GM23248 (cell line): ENCODE measurements at regions not wholly inside any gene's neighbourhood (a gene's known extent, or its start where the extent isn't known, plus 50 kb on each side); places are given as distances from the start of the nearest gene placed in this dataset.
"Not testable (repeated sequence)": the region's sequence is repeated elsewhere in the genome, so short reads cannot be mapped to it uniquely, and the experiment has no call there.

Experiments
- DNase-seq: peaks from one replicate; pipeline ENCODE4 v3.0.0-alpha.2; 2015
- H2AFZ ChIP-seq: fragments of 200-600 bp; sonication (generic); 2 replicates; pipeline ENCODE4 v1.6.1; 2016; ENCODE audit warnings: antibody characterized with exemption
- H3F3A ChIP-seq: fragments of 200-600 bp; sonication (generic); 2 replicates; pipeline ENCODE4 v1.6.1; 2016; ENCODE audit warnings: mild to moderate bottlenecking, antibody characterized with exemption, mixed run types; ENCODE audit not compliant: insufficient read depth
- H3K27ac ChIP-seq: fragments of 200-600 bp; sonication (generic); 2 replicates; pipeline ENCODE4 v1.5.1; 2016; ENCODE audit warnings: mild to moderate bottlenecking
- H3K27me3 ChIP-seq: fragments of 200-600 bp; sonication (generic); replicated peaks from 2 replicates; pipeline ENCODE4 v1.6.1; 2016; ENCODE audit warnings: mild to moderate bottlenecking; ENCODE audit not compliant: insufficient read depth
- H3K36me3 ChIP-seq: fragments of 200-600 bp; sonication (generic); 2 replicates; pipeline ENCODE4 v1.6.1; 2016; ENCODE audit warnings: low read depth, mild to moderate bottlenecking
- H3K4me1 ChIP-seq: fragments of 200-600 bp; sonication (generic); 2 replicates; pipeline ENCODE4 v1.6.1; 2016; ENCODE audit warnings: mild to moderate bottlenecking; ENCODE audit not compliant: insufficient read depth
- H3K4me2 ChIP-seq: fragments of 200-600 bp; sonication (generic); one replicate; pipeline ENCODE4 v1.6.1; 2016; ENCODE audit warnings: mild to moderate bottlenecking; ENCODE audit not compliant: unreplicated experiment
- H3K4me3 ChIP-seq: fragments of 200-600 bp; sonication (generic); 2 replicates; pipeline ENCODE4 v1.5.1; 2016; ENCODE audit warnings: mild to moderate bottlenecking
- H3K79me2 ChIP-seq: fragments of 200-600 bp; sonication (generic); 2 replicates; pipeline ENCODE4 v1.6.1; 2016; ENCODE audit warnings: mild to moderate bottlenecking; ENCODE audit not compliant: insufficient read depth
- H3K9ac ChIP-seq: fragments of 200-600 bp; sonication (generic); 2 replicates; pipeline ENCODE4 v1.6.1; 2016; ENCODE audit warnings: mild to moderate bottlenecking
- H3K9me2 ChIP-seq: fragments of 200-600 bp; sonication (generic); 2 replicates; pipeline ENCODE4 v1.6.1; 2016; ENCODE audit warnings: mixed run types, mild to moderate bottlenecking, moderate library complexity; ENCODE audit not compliant: insufficient read depth
- H3K9me3 ChIP-seq: fragments of 200-600 bp; sonication (generic); one replicate; pipeline ENCODE4 v1.6.1; 2017; ENCODE audit warnings: low read depth
- H4K20me1 ChIP-seq: fragments of 200-600 bp; sonication (generic); 2 replicates; pipeline ENCODE4 v1.6.0; 2016; ENCODE audit not compliant: insufficient read depth
- EZH2 ChIP-seq: fragments of 200-600 bp; sonication (generic); IDR thresholded peaks from 2 replicates; pipeline ENCODE4 v1.6.1; 2018; ENCODE audit warnings: antibody characterized with exemption, mild to moderate bottlenecking; ENCODE audit not compliant: insufficient read depth, poor library complexity, severe bottlenecking
- EZH2phosphoT487 ChIP-seq: fragments of 200-600 bp; sonication (generic); IDR thresholded peaks from 2 replicates; pipeline ENCODE4 v1.6.1; 2018; ENCODE audit warnings: antibody characterized with exemption, moderate library complexity, mild to moderate bottlenecking, low read depth; ENCODE audit not compliant: insufficient read depth
- WGBS, 2 experiments: methylation state at CpG; one replicate each; pipeline ENCODE4 v1.1.6; 2015 to 2017; ENCODE audit warnings: low lambda C conversion rate in 2 of 2, low coverage in 1 of 2; ENCODE audit errors: missing lambda C conversion rate in 2 of 2; 5-methylcytosine and 5-hydroxymethylcytosine counted together
- in situ Hi-C: fragments of 300-500 bp; cut with MboI; formaldehyde crosslinking; loops from 2 replicates; pipeline ENCODE4 v1.15.0; 2020

DNA sequence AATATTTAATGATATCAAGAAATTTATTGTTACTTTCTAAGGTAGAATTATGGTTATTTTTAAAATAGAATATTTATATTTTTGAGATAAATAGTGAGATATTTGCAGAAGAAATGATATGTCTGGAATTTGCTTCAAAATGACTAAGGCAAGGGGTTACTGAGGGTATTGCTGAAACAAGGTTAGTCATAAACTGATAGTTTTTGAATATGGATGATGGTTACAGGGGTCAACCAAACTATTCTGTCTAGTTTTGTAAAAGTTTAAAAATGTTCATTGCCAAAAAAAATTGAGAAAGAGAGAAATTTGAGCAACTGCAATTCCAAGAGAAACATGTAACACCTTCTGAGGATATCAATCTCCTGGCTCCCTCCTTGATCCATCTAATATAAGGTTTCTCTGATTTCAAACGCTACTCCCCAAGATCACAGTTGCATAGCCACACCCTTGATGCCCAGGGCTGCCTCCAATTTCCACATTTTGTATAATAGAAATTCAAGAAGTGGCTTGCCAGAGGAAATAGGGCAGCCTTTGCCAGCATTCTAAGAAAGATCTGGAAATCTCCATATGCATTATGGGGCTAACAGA, 159.4 kb upstream of the NAMPT start:
- no peak for DNase-seq
- Histone ChIP-seq H3K27ac (no peak overlapping the region), H3K27me3 (no peaks in the 10 kb centered on the region), H4K20me1 (no peaks in the 10 kb centered on the region), H3K9me3 (no peaks in the 10 kb centered on the region), H2AFZ (no peak overlapping the region), H3K4me3 (no peak overlapping the region), H3K4me2 (no peak overlapping the region), H3K79me2 (no peaks in the 10 kb centered on the region), H3F3A (no peaks in the 10 kb centered on the region), H3K9ac (no peak overlapping the region), H3K4me1 (no peaks in the 10 kb centered on the region), H3K36me3 (no peaks in the 10 kb centered on the region), H3K9me2 (no peaks in the 10 kb centered on the region)
- WGBS, 2 experiments = 88 to 92% methylated on average over 1 of the region's 1 CpG
- TF ChIP-seq EZH2phosphoT487 = no peak
- TF ChIP-seq EZH2 = no peak
- in situ Hi-C loops = no loop called here

GRCh38 chr7:106443156-106443555, 158.4 kb upstream of the NAMPT start:
- H4K20me1 ChIP-seq = no peaks in the 10 kb centered on the region
- H3K9ac ChIP-seq = no peak overlapping the region
- no peaks in the 10 kb centered on the region for H3F3A ChIP-seq
- H3K4me1 ChIP-seq = no peaks in the 10 kb centered on the region
- H3K9me3 ChIP-seq = no peaks in the 10 kb centered on the region
- no peak overlapping the region for H2AFZ ChIP-seq
- H3K9me2 ChIP-seq = no peaks in the 10 kb centered on the region
- no peak overlapping the region for H3K27ac ChIP-seq
- no peak for TF ChIP-seq EZH2
- no peak for TF ChIP-seq EZH2phosphoT487
- H3K79me2 ChIP-seq = no peaks in the 10 kb centered on the region
- no peak overlapping the region for H3K4me2 ChIP-seq
- DNase-seq = no peak
- H3K36me3 ChIP-seq = no peaks in the 10 kb centered on the region
- 73 to 78% methylated on average over 4 of the region's 4 CpGs for WGBS, 2 experiments
- no peak overlapping the region for H3K4me3 ChIP-seq
- no peaks in the 10 kb centered on the region for H3K27me3 ChIP-seq
- in situ Hi-C loops = no loop called here

GRCh38 chr7:106442476-106442875, 157.7 kb upstream of the NAMPT start:
- Histone ChIP-seq H3K4me1 (no peaks in the 10 kb centered on the region), H3K27me3 (no peaks in the 10 kb centered on the region), H3F3A (no peaks in the 10 kb centered on the region), H3K36me3 (no peaks in the 10 kb centered on the region), H3K27ac (no peak overlapping the region), H2AFZ (no peak overlapping the region), H3K9me3 (no peaks in the 10 kb centered on the region), H3K79me2 (no peaks in the 10 kb centered on the region), H4K20me1 (no peaks in the 10 kb centered on the region), H3K4me2 (no peak overlapping the region), H3K9me2 (no peaks in the 10 kb centered on the region), H3K9ac (no peak overlapping the region), H3K4me3 (no peak overlapping the region)
- TF ChIP-seq EZH2 = no peak
- TF ChIP-seq EZH2phosphoT487 = no peak
- WGBS, 2 experiments = 87% methylated on average over 1 of the region's 1 CpG
- in situ Hi-C loops = no loop called here
- DNase-seq = no peak

GRCh38 chr7:106441343-106441742, 156.6 kb upstream of the NAMPT start:
- in situ Hi-C loops, H3K4me1 ChIP-seq, H3K79me2 ChIP-seq, H3K4me3 ChIP-seq, H3K9ac ChIP-seq, H3K36me3 ChIP-seq, H2AFZ ChIP-seq, H3K27ac ChIP-seq, H3K27me3 ChIP-seq, H3K9me2 ChIP-seq, H3F3A ChIP-seq, DNase-seq, H4K20me1 ChIP-seq, H3K4me2 ChIP-seq, H3K9me3 ChIP-seq: not testable (repeated sequence)
- 81 to 90% methylated on average over 2 of the region's 2 CpGs for WGBS, 2 experiments

- H3K9me2 ChIP-seq, H3K9me3 ChIP-seq, H3K27me3 ChIP-seq, H4K20me1 ChIP-seq, H3K4me2 ChIP-seq, H3K4me3 ChIP-seq, H3K27ac ChIP-seq, H2AFZ ChIP-seq, DNase-seq, H3K79me2 ChIP-seq, H3K4me1 ChIP-seq, H3F3A ChIP-seq, H3K36me3 ChIP-seq, in situ Hi-C loops, H3K9ac ChIP-seq: not testable (repeated sequence)
- WGBS, 2 experiments = 59 to 63% methylated on average over 2 of the region's 2 CpGs
These were observed 152.2 kb upstream of the NAMPT start for GRCh38 chr7:106436933-106437332.
